PC-9 (cell line): ENCODE measurements at regions not wholly inside any gene's neighbourhood (a gene's known extent, or its start where the extent isn't known, plus 50 kb on each side); places are given as distances from the start of the nearest gene placed in this dataset.

Source experiments
- EZH2 ChIP-seq: fragments of 200-600 bp; sonication (generic); IDR thresholded peaks from 2 replicates; pipeline ENCODE4 v1.8.0; 2017; ENCODE audit warnings: antibody characterized with exemption, low read depth
- TF ChIP-seq, protein P1 (sequence below): fragments of 200-600 bp; sonication (generic); conservative IDR thresholded peaks from 2 replicates; pipeline ENCODE4 v1.6.1; 2017; ENCODE audit warnings: mixed run types, antibody characterized with exemption, mild to moderate bottlenecking, moderate library complexity

DNA sequence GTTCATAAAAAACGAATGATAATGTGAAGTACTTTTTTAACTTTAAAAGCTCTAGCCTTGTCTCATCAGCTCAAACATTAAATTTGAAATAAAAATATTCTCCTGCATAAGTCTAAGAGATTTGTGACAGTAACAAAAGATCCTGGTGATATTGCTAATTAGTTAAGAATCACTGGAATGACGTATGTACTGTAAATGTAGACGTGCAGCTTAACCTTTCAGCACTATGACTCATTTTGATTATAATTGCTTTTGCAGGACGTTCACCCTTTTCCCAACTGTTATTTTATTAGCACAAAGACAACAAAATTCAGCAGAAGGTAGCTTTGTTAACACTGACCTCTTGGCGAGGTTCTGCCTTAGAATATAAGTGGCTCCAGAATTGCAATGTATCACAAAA is 68.6 kb downstream of the TENT5A start:
- no peak for TF ChIP-seq EZH2
- TF ChIP-seq, protein P1, sequence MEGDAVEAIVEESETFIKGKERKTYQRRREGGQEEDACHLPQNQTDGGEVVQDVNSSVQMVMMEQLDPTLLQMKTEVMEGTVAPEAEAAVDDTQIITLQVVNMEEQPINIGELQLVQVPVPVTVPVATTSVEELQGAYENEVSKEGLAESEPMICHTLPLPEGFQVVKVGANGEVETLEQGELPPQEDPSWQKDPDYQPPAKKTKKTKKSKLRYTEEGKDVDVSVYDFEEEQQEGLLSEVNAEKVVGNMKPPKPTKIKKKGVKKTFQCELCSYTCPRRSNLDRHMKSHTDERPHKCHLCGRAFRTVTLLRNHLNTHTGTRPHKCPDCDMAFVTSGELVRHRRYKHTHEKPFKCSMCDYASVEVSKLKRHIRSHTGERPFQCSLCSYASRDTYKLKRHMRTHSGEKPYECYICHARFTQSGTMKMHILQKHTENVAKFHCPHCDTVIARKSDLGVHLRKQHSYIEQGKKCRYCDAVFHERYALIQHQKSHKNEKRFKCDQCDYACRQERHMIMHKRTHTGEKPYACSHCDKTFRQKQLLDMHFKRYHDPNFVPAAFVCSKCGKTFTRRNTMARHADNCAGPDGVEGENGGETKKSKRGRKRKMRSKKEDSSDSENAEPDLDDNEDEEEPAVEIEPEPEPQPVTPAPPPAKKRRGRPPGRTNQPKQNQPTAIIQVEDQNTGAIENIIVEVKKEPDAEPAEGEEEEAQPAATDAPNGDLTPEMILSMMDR, result no peak
